Mesendoderm (in vitro differentiated cells): ENCODE measurements at regions not wholly inside any gene's neighbourhood (a gene's known extent, or its start where the extent isn't known, plus 50 kb on each side); places are given as distances from the start of the nearest gene placed in this dataset.

Experiments used
- DNase-seq: peaks from one replicate; pipeline ENCODE4 v3.0.0; 2013
- H2AK5ac ChIP-seq: 2 replicates; pipeline ENCODE4 v1.6.1; 2013; ENCODE audit warnings: low read length, inconsistent platforms
- H2BK120ac ChIP-seq: 2 replicates; pipeline ENCODE4 v1.6.1; 2013; ENCODE audit warnings: low read depth, mild to moderate bottlenecking, low read length, moderate library complexity, mixed read lengths
- H2BK15ac ChIP-seq: replicated peaks from 2 replicates; pipeline ENCODE4 v1.6.1; 2013; ENCODE audit warnings: low read depth, mild to moderate bottlenecking, moderate library complexity
- H2BK5ac ChIP-seq: 2 replicates; pipeline ENCODE4 v1.6.1; 2013; ENCODE audit warnings: low read length, inconsistent platforms
- H3K18ac ChIP-seq: 2 replicates; pipeline ENCODE4 v1.6.1; 2013; ENCODE audit warnings: mild to moderate bottlenecking, low read length, mixed read lengths
- H3K23ac ChIP-seq: one replicate; pipeline ENCODE4 v1.6.1; 2013; ENCODE audit warnings: low read length
- H3K27ac ChIP-seq: 2 replicates; pipeline ENCODE4 v1.5.1; 2013; ENCODE audit warnings: low read depth, mild to moderate bottlenecking, inconsistent platforms, low read length, moderate library complexity
- H3K27me3 ChIP-seq: 2 replicates; pipeline ENCODE4 v1.6.1; 2013; ENCODE audit warnings: low read length, control low read depth, mild to moderate bottlenecking, inconsistent platforms; ENCODE audit not compliant: insufficient read depth, poor library complexity
- H3K36me3 ChIP-seq: 2 replicates; pipeline ENCODE4 v1.6.1; 2013; ENCODE audit warnings: low read length, inconsistent platforms; ENCODE audit not compliant: control insufficient read depth, insufficient read depth
- H3K4ac ChIP-seq: one replicate; pipeline ENCODE4 v1.6.1; 2013; ENCODE audit warnings: low read depth, mild to moderate bottlenecking, low read length, moderate library complexity
- H3K4me1 ChIP-seq: 2 replicates; pipeline ENCODE4 v1.6.1; 2013; ENCODE audit warnings: low read depth, low read length, inconsistent platforms; ENCODE audit not compliant: control insufficient read depth
- H3K4me2 ChIP-seq: 2 replicates; pipeline ENCODE4 v1.6.1; 2013; ENCODE audit warnings: low read length
- H3K4me3 ChIP-seq: 2 replicates; pipeline ENCODE4 v1.5.1; 2013; ENCODE audit warnings: mild to moderate bottlenecking, low read length
- H3K56ac ChIP-seq: one replicate; pipeline ENCODE4 v1.6.1; 2013; ENCODE audit warnings: low read length
- H3K79me1 ChIP-seq: 2 replicates; pipeline ENCODE4 v1.6.1; 2013; ENCODE audit warnings: low read length, inconsistent platforms
- H3K79me2 ChIP-seq: 2 replicates; pipeline ENCODE4 v1.6.1; 2013; ENCODE audit warnings: mild to moderate bottlenecking, low read length; ENCODE audit not compliant: control insufficient read depth, insufficient read depth
- H3K9ac ChIP-seq: 2 replicates; pipeline ENCODE4 v1.6.1; 2013; ENCODE audit warnings: low read length, inconsistent platforms
- H4K5ac ChIP-seq: one replicate; pipeline ENCODE4 v1.6.1; 2013; ENCODE audit warnings: low read length
- H4K8ac ChIP-seq: one replicate; pipeline ENCODE4 v1.6.1; 2013; ENCODE audit warnings: low read depth, mild to moderate bottlenecking, control low read depth, low read length, moderate library complexity
- WGBS: extraction: QIAGEN DNeasy Blood & Tissue Kit; methylation state at CpG from one replicate; pipeline ENCODE4 v1.1.7; 2013; ENCODE audit warnings: low lambda C conversion rate, missing lambda C conversion rate; ENCODE audit not compliant: insufficient coverage; ENCODE audit errors: extremely low coverage; 5-methylcytosine and 5-hydroxymethylcytosine counted together

- Histone ChIP-seq H3K9ac (no peak overlapping the region), H4K5ac (no peak overlapping the region), H2BK120ac (no peak overlapping the region), H3K18ac (no peak overlapping the region), H2AK5ac (no peak overlapping the region), H3K27ac (no peak overlapping the region), H3K56ac (no peak overlapping the region), H4K8ac (no peak overlapping the region), H3K79me2 (no peaks in the 10 kb centered on the region), H3K27me3 (no peaks in the 10 kb centered on the region), H3K4ac (no peak overlapping the region), H3K36me3 (no peaks in the 10 kb centered on the region), H3K4me3 (no peak overlapping the region), H2BK15ac (no peak overlapping the region), H3K79me1 (no peaks in the 10 kb centered on the region), H3K4me2 (no peak overlapping the region), H2BK5ac (no peak overlapping the region), H3K4me1 (no peaks in the 10 kb centered on the region), H3K23ac (no peak overlapping the region)
- no peak for DNase-seq
- no CpG with 5 or more reads among the region's 5 CpGs for WGBS
Observed at GRCh38 chr1:178594133-178594532, 81.2 kb downstream of the TEX35 start.

- Histone ChIP-seq H3K56ac (no peak overlapping the region), H3K27me3 (no peaks in the 10 kb centered on the region), H3K4me1 (no peaks in the 10 kb centered on the region), H3K18ac (no peak overlapping the region), H3K79me1 (no peaks in the 10 kb centered on the region), H3K36me3 (no peaks in the 10 kb centered on the region), H2BK5ac (no peak overlapping the region), H2BK15ac (no peak overlapping the region), H3K79me2 (no peaks in the 10 kb centered on the region), H4K8ac (no peak overlapping the region), H3K9ac (no peak overlapping the region), H3K4ac (no peak overlapping the region), H3K4me3 (no peak overlapping the region), H3K27ac (no peak overlapping the region), H2BK120ac (no peak overlapping the region), H2AK5ac (no peak overlapping the region), H3K4me2 (no peak overlapping the region), H4K5ac (no peak overlapping the region), H3K23ac (no peak overlapping the region)
- DNase-seq, result no peak
- no CpG with 5 or more reads among the region's 6 CpGs for WGBS
Observed at GRCh38 chr1:178595491-178595890, 82.6 kb downstream of the TEX35 start.

GRCh38 chr1:178599087-178599486 lies 86.2 kb downstream of the TEX35 start:
- H3K79me1 ChIP-seq, result no peaks in the 10 kb centered on the region
- no peak overlapping the region for H3K56ac ChIP-seq
- H3K4me1 ChIP-seq, result no peaks in the 10 kb centered on the region
- H3K18ac ChIP-seq, result no peak overlapping the region
- H3K23ac ChIP-seq, result no peak overlapping the region
- H3K9ac ChIP-seq, result no peak overlapping the region
- H3K4me3 ChIP-seq, result no peak overlapping the region
- no CpG with 5 or more reads among the region's 4 CpGs for WGBS
- no peak overlapping the region for H3K27ac ChIP-seq
- no peak overlapping the region for H3K4me2 ChIP-seq
- no peaks in the 10 kb centered on the region for H3K79me2 ChIP-seq
- H4K8ac ChIP-seq, result no peak overlapping the region
- no peak overlapping the region for H2BK5ac ChIP-seq
- H3K27me3 ChIP-seq, result no peaks in the 10 kb centered on the region
- H2AK5ac ChIP-seq, result no peak overlapping the region
- no peak overlapping the region for H4K5ac ChIP-seq
- H3K4ac ChIP-seq, result no peak overlapping the region
- no peak overlapping the region for H2BK120ac ChIP-seq
- no peak for DNase-seq
- no peaks in the 10 kb centered on the region for H3K36me3 ChIP-seq
- H2BK15ac ChIP-seq, result no peak overlapping the region

GRCh38 chr1:178599745-178600144 lies 86.8 kb downstream of the TEX35 start:
- Histone ChIP-seq H3K27me3 (no peaks in the 10 kb centered on the region), H3K4ac (no peak overlapping the region), H3K36me3 (no peaks in the 10 kb centered on the region), H3K79me1 (no peaks in the 10 kb centered on the region), H3K18ac (no peak overlapping the region), H3K4me2 (no peak overlapping the region), H3K27ac (no peak overlapping the region), H2BK5ac (no peak overlapping the region), H3K4me1 (no peaks in the 10 kb centered on the region), H4K8ac (no peak overlapping the region), H3K56ac (no peak overlapping the region), H3K9ac (no peak overlapping the region), H3K23ac (no peak overlapping the region), H2BK120ac (no peak overlapping the region), H2BK15ac (no peak overlapping the region), H2AK5ac (no peak overlapping the region), H3K4me3 (no peak overlapping the region), H3K79me2 (no peaks in the 10 kb centered on the region), H4K5ac (no peak overlapping the region)
- no peak for DNase-seq
- no CpG with 5 or more reads among the region's 1 CpG for WGBS

- Histone ChIP-seq H3K4me2 (no peak overlapping the region), H3K79me1 (no peaks in the 10 kb centered on the region), H3K27me3 (no peaks in the 10 kb centered on the region), H3K27ac (no peak overlapping the region), H3K4me3 (no peak overlapping the region), H2AK5ac (no peak overlapping the region), H3K23ac (no peak overlapping the region), H2BK15ac (no peak overlapping the region), H3K9ac (no peak overlapping the region), H3K56ac (no peak overlapping the region), H4K5ac (no peak overlapping the region), H3K4me1 (no peaks in the 10 kb centered on the region), H3K79me2 (no peaks in the 10 kb centered on the region), H3K4ac (no peak overlapping the region), H4K8ac (no peak overlapping the region), H3K36me3 (no peaks in the 10 kb centered on the region), H2BK5ac (no peak overlapping the region), H3K18ac (no peak overlapping the region), H2BK120ac (no peak overlapping the region)
- WGBS, result no CpG with 5 or more reads among the region's 5 CpGs
- DNase-seq, result no peak
Observed at GRCh38 chr1:178603926-178604325, 91.0 kb downstream of the TEX35 start.

GRCh38 chr1:178606839-178607238 lies 93.9 kb downstream of the TEX35 start:
- DNase-seq, result no peak
- Histone ChIP-seq H3K4me2 (no peak overlapping the region), H3K4me3 (no peak overlapping the region), H3K79me1 (no peaks in the 10 kb centered on the region), H3K56ac (no peak overlapping the region), H3K4me1 (no peaks in the 10 kb centered on the region), H3K23ac (no peak overlapping the region), H3K79me2 (no peaks in the 10 kb centered on the region), H3K4ac (no peak overlapping the region), H2BK120ac (no peak overlapping the region), H3K36me3 (no peaks in the 10 kb centered on the region), H2BK5ac (no peak overlapping the region), H3K18ac (no peak overlapping the region), H4K5ac (no peak overlapping the region), H2AK5ac (no peak overlapping the region), H3K27ac (no peak overlapping the region), H3K27me3 (no peaks in the 10 kb centered on the region), H2BK15ac (no peak overlapping the region), H4K8ac (no peak overlapping the region), H3K9ac (no peak overlapping the region)
- WGBS, result no CpG with 5 or more reads among the region's 2 CpGs
